Central memory CD8-positive, alpha-beta T cell (primary cell): ENCODE measurements at regions not wholly inside any gene's neighbourhood (a gene's known extent, or its start where the extent isn't known, plus 50 kb on each side); places are given as distances from the start of the nearest gene placed in this dataset.

Experiments
- ATAC-seq: fragments of 150-1000 bp; cut with Tn5 transposase; replicated peaks from 2 replicates; pipeline ENCODE4 v1.10.0; 2022; ENCODE audit warnings: mild to moderate bottlenecking, moderate FRiP score, moderate number of reproducible peaks; ENCODE audit not compliant: poor library complexity, severe bottlenecking; ENCODE audit errors: extremely low read depth
- DNase-seq, 2 donors: peaks; one replicate each; pipeline ENCODE4 v3.0.0; 2021; ENCODE audit warnings: low spot score in 2 of 2
- H3K27ac Mint-ChIP-seq: one replicate; pipeline ENCODE4 v1.8.0; 2022; ENCODE audit warnings: low read depth, mild to moderate bottlenecking, moderate library complexity, mixed read lengths
- H3K27me3 Mint-ChIP-seq: one replicate; pipeline ENCODE4 v1.8.0; 2022; ENCODE audit warnings: mixed read lengths
- H3K36me3 Mint-ChIP-seq: one replicate; pipeline ENCODE4 v1.8.0; 2022; ENCODE audit warnings: mild to moderate bottlenecking, moderate library complexity, mixed read lengths; ENCODE audit not compliant: insufficient read depth
- H3K4me1 Mint-ChIP-seq: one replicate; pipeline ENCODE4 v1.8.0; 2022; ENCODE audit warnings: mixed read lengths
- H3K4me3 Mint-ChIP-seq: one replicate; pipeline ENCODE4 v1.8.0; 2022; ENCODE audit warnings: mild to moderate bottlenecking, moderate library complexity, mixed read lengths
- H3K9me3 Mint-ChIP-seq: one replicate; pipeline ENCODE4 v1.8.0; 2022; ENCODE audit warnings: mixed read lengths

- no peak overlapping the region for H3K27ac Mint-ChIP-seq
- ATAC-seq, result no peak
Observed at GRCh38 chr6:21317642-21318041, 275.9 kb upstream of the SOX4 start.

GRCh38 chr6:21321076-21321475 is 272.5 kb upstream of the SOX4 start:
- Mint-ChIP-seq H3K9me3 (no peaks in the 10 kb centered on the region), H3K4me3 (no peak overlapping the region), H3K36me3 (peaks cover 3% of the 10 kb centered on the region), H3K27me3 (no peaks in the 10 kb centered on the region), H3K4me1 (no peaks in the 10 kb centered on the region), H3K27ac (no peak overlapping the region)
- DNase-seq, result no peak
- no peak for ATAC-seq

More at GRCh38 chr6:21317642-21318041, 275.9 kb upstream of the SOX4 start:
- peaks cover 11% of the 10 kb centered on the region for H3K27me3 Mint-ChIP-seq
- no peak overlapping the region for H3K4me3 Mint-ChIP-seq
- no peaks in the 10 kb centered on the region for H3K9me3 Mint-ChIP-seq
- no peaks in the 10 kb centered on the region for H3K4me1 Mint-ChIP-seq
- no peaks in the 10 kb centered on the region for H3K36me3 Mint-ChIP-seq
- no peak for DNase-seq

DNA sequence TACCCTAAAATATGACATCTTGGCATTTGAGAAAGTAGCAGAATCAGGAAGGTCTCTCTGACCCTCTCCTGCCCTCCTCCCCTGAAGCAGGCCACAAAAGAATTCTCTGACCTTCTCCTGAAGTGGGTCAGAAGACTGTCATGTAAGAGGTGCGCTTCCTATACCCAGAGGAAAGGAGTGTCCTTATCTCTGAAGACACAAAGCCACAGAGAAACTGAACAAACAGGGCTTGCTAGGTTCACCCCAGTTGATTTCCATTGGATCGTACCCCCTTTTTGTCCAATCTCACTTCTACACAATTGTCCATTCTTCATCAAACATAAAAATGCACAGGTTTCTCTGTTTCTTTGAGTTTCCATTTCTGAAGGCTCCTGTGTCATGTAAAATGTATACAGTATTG is 272.0 kb upstream of the SOX4 start:
- H3K9me3 Mint-ChIP-seq, result no peaks in the 10 kb centered on the region
- peaks cover 3% of the 10 kb centered on the region for H3K36me3 Mint-ChIP-seq
- H3K27me3 Mint-ChIP-seq, result no peaks in the 10 kb centered on the region
- DNase-seq, result no peak
- no peak for ATAC-seq
- H3K27ac Mint-ChIP-seq, result no peak overlapping the region
- no peaks in the 10 kb centered on the region for H3K4me1 Mint-ChIP-seq
- H3K4me3 Mint-ChIP-seq, result no peak overlapping the region

- Mint-ChIP-seq H3K27ac (no peak overlapping the region), H3K4me3 (no peak overlapping the region), H3K9me3 (no peaks in the 10 kb centered on the region), H3K27me3 (no peaks in the 10 kb centered on the region), H3K4me1 (no peaks in the 10 kb centered on the region), H3K36me3 (peaks cover 3% of the 10 kb centered on the region)
- ATAC-seq (no peak), DNase-seq (no peak)
Observed at GRCh38 chr6:21323577-21323976, 270.0 kb upstream of the SOX4 start.

DNA sequence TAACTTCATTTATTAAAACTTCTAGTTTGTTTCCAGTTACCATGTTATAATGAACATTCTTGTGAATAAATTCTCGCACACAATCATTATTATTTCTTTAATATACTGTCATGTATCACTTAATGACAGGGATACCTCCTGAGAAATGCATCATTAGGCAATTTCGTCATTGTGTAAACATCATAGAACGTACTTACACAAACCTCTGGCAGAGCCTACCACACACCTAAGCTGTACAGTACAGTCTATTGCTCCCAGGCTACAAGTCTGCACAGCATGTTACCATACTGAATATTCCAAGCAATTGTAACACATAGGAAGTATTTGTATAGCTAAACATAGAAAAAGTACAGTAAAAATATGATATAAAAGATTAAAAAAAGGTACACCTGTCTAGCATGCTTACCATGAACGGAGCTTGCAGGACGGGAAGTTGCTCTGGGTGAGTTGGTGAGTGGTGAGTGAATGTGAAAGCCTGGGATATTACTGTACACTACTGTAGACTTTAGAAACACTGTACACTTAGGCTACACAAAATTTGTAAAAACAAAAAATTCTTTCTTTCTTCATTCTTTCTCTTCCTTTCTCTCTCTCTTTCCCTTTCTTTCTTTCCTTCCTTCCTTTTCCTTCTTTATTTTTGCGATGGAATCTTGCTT is 268.2 kb upstream of the SOX4 start:
- H3K4me1 Mint-ChIP-seq, result no peaks in the 10 kb centered on the region

GRCh38 chr6:21327326-21328112 is 266.0 kb upstream of the SOX4 start:
- peaks cover 3% of the 10 kb centered on the region for H3K36me3 Mint-ChIP-seq
- no peaks in the 10 kb centered on the region for H3K4me1 Mint-ChIP-seq
- H3K27ac Mint-ChIP-seq, result no peak overlapping the region
- ATAC-seq (no peak), DNase-seq (no peak)
- no peaks in the 10 kb centered on the region for H3K27me3 Mint-ChIP-seq
- H3K4me3 Mint-ChIP-seq, result no peak overlapping the region
- no peaks in the 10 kb centered on the region for H3K9me3 Mint-ChIP-seq

More for the DNA sequence above, 268.2 kb upstream of the SOX4 start:
- ATAC-seq (no peak), DNase-seq (no peak)
- no peak overlapping the region for H3K27ac Mint-ChIP-seq
- H3K36me3 Mint-ChIP-seq, result peaks cover 3% of the 10 kb centered on the region
- no peaks in the 10 kb centered on the region for H3K9me3 Mint-ChIP-seq
- H3K27me3 Mint-ChIP-seq, result no peaks in the 10 kb centered on the region
- H3K4me3 Mint-ChIP-seq, result no peak overlapping the region

- Mint-ChIP-seq H3K27ac (no peak overlapping the region), H3K9me3 (no peaks in the 10 kb centered on the region), H3K36me3 (no peaks in the 10 kb centered on the region), H3K27me3 (no peaks in the 10 kb centered on the region), H3K4me3 (no peak overlapping the region), H3K4me1 (no peaks in the 10 kb centered on the region)
- DNase-seq (no peak), ATAC-seq (no peak)
Observed at GRCh38 chr6:21331235-21331634, 262.3 kb upstream of the SOX4 start.

- Mint-ChIP-seq H3K27ac (no peak overlapping the region), H3K9me3 (peaks cover under 1% of the 10 kb centered on the region), H3K27me3 (no peaks in the 10 kb centered on the region), H3K36me3 (no peaks in the 10 kb centered on the region), H3K4me1 (no peaks in the 10 kb centered on the region), H3K4me3 (no peak overlapping the region)
- ATAC-seq (no peak), DNase-seq (no peak)
Observed at GRCh38 chr6:21332077-21332476, 261.5 kb upstream of the SOX4 start.

DNA sequence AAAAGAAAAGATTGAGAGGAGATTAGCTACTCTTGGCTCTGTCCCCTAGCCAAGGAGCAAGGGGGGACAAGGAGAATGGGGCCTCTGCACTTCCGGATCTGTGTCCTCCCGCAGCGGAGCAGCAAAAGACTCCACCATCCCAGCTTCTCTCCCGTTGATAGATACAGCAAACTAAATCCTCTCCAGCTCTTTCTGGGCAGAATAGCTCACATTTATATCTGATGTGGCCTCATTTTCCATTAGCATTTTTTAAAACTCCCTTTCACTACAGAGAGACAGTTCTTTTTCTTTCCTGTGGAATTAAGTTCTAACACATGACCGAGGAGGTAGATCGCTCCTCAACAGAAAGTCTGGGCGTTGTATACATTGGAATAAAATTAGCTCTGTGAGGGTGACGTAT is 260.9 kb upstream of the SOX4 start:
- ATAC-seq, result no peak
- H3K36me3 Mint-ChIP-seq, result no peaks in the 10 kb centered on the region
- H3K27me3 Mint-ChIP-seq, result no peaks in the 10 kb centered on the region
- DNase-seq, result no peak
- no peak overlapping the region for H3K4me3 Mint-ChIP-seq
- no peaks in the 10 kb centered on the region for H3K4me1 Mint-ChIP-seq
- peaks cover 5% of the 10 kb centered on the region for H3K9me3 Mint-ChIP-seq
- no peak overlapping the region for H3K27ac Mint-ChIP-seq

- peaks cover 5% of the 10 kb centered on the region for H3K9me3 Mint-ChIP-seq
- H3K4me3 Mint-ChIP-seq, result no peak overlapping the region
- no peaks in the 10 kb centered on the region for H3K36me3 Mint-ChIP-seq
- no peak for DNase-seq
- H3K4me1 Mint-ChIP-seq, result no peaks in the 10 kb centered on the region
- H3K27ac Mint-ChIP-seq, result no peak overlapping the region
- no peak for ATAC-seq
- no peaks in the 10 kb centered on the region for H3K27me3 Mint-ChIP-seq
Observed at GRCh38 chr6:21333715-21334114, 259.8 kb upstream of the SOX4 start.

GRCh38 chr6:21334651-21335050 is 258.9 kb upstream of the SOX4 start:
- DNase-seq, result no peak
- H3K4me3 Mint-ChIP-seq, result no peak overlapping the region
- H3K4me1 Mint-ChIP-seq, result no peaks in the 10 kb centered on the region

GRCh38 chr6:21335591-21335990 is 258.0 kb upstream of the SOX4 start:
- DNase-seq, result no peak
- H3K9me3 Mint-ChIP-seq, result peaks cover 5% of the 10 kb centered on the region
- H3K4me3 Mint-ChIP-seq, result no peak overlapping the region

More at GRCh38 chr6:21334651-21335050, 258.9 kb upstream of the SOX4 start:
- H3K27me3 Mint-ChIP-seq, result no peaks in the 10 kb centered on the region
- no peak overlapping the region for H3K27ac Mint-ChIP-seq
- H3K36me3 Mint-ChIP-seq, result no peaks in the 10 kb centered on the region
- ATAC-seq, result no peak
- H3K9me3 Mint-ChIP-seq, result peaks cover 5% of the 10 kb centered on the region

GRCh38 chr6:21337263-21337662 is 256.3 kb upstream of the SOX4 start:
- Mint-ChIP-seq H3K9me3 (peaks cover 5% of the 10 kb centered on the region), H3K27me3 (no peaks in the 10 kb centered on the region), H3K4me3 (no peak overlapping the region), H3K36me3 (no peaks in the 10 kb centered on the region), H3K27ac (no peak overlapping the region), H3K4me1 (no peaks in the 10 kb centered on the region)
- no peak for ATAC-seq
- DNase-seq, result no peak

More at GRCh38 chr6:21335591-21335990, 258.0 kb upstream of the SOX4 start:
- ATAC-seq, result no peak
- no peak overlapping the region for H3K27ac Mint-ChIP-seq
- H3K36me3 Mint-ChIP-seq, result no peaks in the 10 kb centered on the region
- H3K4me1 Mint-ChIP-seq, result no peaks in the 10 kb centered on the region
- no peaks in the 10 kb centered on the region for H3K27me3 Mint-ChIP-seq
